Lower leg skin (tissue), 4 donors: ENCODE measurements at regions not wholly inside any gene's neighbourhood (a gene's known extent, or its start where the extent isn't known, plus 50 kb on each side); places are given as distances from the start of the nearest gene placed in this dataset.

Source experiments
- DNase-seq, 2 donors: peaks; one replicate each; pipeline ENCODE4 v3.0.0-alpha.2; 2019; ENCODE audit warnings: low spot score in 2 of 2
- H3K4me3 ChIP-seq: fragments of 200-600 bp; sonication (generic); 2 replicates; pipeline ENCODE4 v1.5.1; 2017; ENCODE audit warnings: mild to moderate bottlenecking, low read depth; ENCODE audit not compliant: poor library complexity, severe bottlenecking
- CTCF ChIP-seq, 3 donors: fragments of 450-650 bp; IDR thresholded peaks; one replicate each; pipeline ENCODE4 v1.5.1; 2016; ENCODE audit warnings: antibody characterized with exemption in 3 of 3, mild to moderate bottlenecking in 3 of 3, moderate library complexity in 2 of 3
- POLR2A ChIP-seq, 2 donors: fragments of 450-650 bp; IDR thresholded peaks; one replicate each; pipeline ENCODE4 v1.6.1; 2016 to 2017; ENCODE audit warnings: antibody characterized with exemption in 2 of 2, mild to moderate bottlenecking in 1 of 2, moderate library complexity in 1 of 2
- WGBS, 2 donors: methylation state at CpG; one replicate each; pipeline ENCODE4 v1.1.5; 2018; 5-methylcytosine and 5-hydroxymethylcytosine counted together
- intact Hi-C: fragments of 100-400 bp; cut with DNase I; formaldehyde crosslinking; loops from one replicate; pipeline ENCODE4 v1.15.0; 2023; ENCODE audit warnings: low total_unique reads

DNA sequence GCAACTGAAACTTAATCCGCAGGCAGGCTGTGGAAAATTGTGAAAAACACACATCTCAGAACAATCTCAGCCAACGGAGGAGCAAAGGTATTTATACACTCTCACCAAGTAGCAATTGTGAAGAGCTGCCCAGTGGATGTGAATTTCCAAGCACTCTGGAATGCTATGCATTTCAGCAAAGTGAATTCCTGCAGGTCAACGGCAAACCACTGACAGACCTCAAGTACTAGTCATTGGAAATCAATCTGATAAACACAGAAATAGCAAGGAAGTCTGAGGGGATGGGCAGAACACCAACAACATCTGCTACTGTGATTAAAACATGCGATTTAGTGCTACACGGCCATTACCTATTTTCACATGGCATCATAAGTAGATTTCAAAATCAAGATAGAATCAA, 429.1 kb downstream of the HTR1B start:
- intact Hi-C loops, result no loop called here
- WGBS, 2 donors, result 47 to 58% methylated on average over 4 to 5 of the region's 5 CpGs
- DNase-seq, result no peak
- TF ChIP-seq CTCF (IDR thresholded peaks at IDR 0.05) (no peak), POLR2A (IDR thresholded peaks at IDR 0.05) (no peak)
- H3K4me3 ChIP-seq, result no peak overlapping the region

DNA sequence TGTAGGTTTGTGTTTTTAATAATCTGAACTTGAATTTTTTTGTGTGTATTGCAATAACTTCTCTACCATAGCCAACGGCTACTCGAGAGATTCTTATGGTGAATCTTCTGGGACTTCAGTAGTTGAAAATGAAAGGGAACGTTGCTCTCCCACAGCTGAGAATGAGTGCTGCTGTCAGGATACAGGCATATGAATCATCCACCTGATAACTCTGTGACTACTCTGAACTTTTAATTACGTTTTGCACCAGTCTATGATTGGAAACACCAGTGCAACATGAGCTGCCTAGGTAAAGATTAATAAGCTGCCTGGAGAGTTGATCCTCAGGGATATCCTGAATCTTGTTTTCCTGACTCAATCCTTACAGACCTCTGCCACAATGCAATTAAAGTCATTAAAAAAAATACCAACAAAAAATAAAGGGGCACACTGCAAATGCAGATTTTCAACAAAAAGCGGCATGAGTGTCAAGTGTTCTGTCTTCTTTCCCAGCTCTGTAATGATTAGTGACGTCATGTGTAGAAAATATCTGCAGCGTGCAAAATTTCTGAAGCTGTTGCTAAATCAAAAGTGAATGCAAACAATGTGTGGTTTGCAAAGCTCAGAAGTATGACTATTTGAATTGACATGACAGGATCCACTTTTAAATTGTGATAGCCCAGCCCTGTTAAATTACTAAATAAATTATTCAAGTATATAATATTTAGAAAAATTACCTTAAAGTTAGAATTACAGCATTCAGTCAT, 432.2 kb downstream of the HTR1B start:
- H3K4me3 ChIP-seq, result no peak overlapping the region
- DNase-seq, result no peak
- WGBS, 2 donors, result 69 to 70% methylated on average over 7 of the region's 7 CpGs
- no peak for TF ChIP-seq CTCF (IDR thresholded peaks at IDR 0.05)
- TF ChIP-seq POLR2A (IDR thresholded peaks at IDR 0.05), result no peak
- intact Hi-C loops, result no loop called here

DNA sequence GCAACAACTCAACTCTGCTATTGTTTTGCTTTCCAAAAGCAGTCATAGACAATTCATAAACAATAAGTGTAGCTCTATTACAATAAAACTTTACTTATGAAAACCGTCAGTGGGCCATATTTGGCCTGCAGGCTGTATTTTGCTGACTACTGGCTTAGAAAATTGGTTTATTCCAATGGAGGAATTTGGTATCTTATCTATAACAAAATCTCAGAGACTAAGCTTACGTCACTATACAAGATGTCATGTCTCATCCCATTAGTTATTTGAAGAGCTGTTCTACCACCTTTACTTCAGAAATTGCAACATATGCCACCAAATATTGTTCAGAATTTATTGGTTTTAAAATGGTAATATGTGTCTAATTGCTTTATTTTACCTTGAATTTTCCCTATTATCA, 436.9 kb downstream of the HTR1B start:
- no peak for TF ChIP-seq CTCF (IDR thresholded peaks at IDR 0.05)
- TF ChIP-seq POLR2A (IDR thresholded peaks at IDR 0.05), result no peak
- intact Hi-C loops, result no loop called here
- no peak overlapping the region for H3K4me3 ChIP-seq
- WGBS, 2 donors, result 63 to 65% methylated on average over 2 of the region's 2 CpGs
- DNase-seq, result no peak

DNA sequence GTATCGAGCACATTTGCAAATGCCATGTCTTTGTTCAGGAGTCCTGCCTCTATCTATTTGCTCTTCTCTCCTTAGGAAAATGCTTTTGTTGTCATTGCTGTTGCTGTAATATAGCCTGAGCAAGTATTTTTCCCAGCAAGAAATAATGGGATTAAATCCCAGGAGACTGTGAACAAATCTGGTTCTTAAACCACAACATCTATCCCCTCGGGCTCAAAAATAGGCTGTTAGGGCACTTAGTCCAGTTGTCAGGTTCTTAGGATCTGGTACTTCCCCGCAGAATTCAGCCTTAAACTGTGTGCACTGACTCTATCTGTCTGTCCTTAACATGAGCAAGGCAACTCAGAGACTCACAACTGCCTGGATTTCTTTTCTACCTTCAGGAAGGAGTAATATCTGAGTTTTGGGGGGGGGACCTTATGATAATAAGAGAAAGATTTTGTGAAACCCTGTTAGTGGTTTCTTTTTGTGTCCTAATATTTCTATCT, 437.5 kb downstream of the HTR1B start:
- no peak overlapping the region for H3K4me3 ChIP-seq
- WGBS, 2 donors, result 82 to 87% methylated on average over 3 of the region's 3 CpGs
- DNase-seq, result no peak
- intact Hi-C loops, result no loop called here
- TF ChIP-seq POLR2A (IDR thresholded peaks at IDR 0.05) (no peak), CTCF (IDR thresholded peaks at IDR 0.05) (no peak)

GRCh38 chr6:77021778-77022177, 441.5 kb downstream of the HTR1B start:
- intact Hi-C loops, result no loop called here
- no peak for DNase-seq
- H3K4me3 ChIP-seq, result no peak overlapping the region
- no peak for TF ChIP-seq CTCF (IDR thresholded peaks at IDR 0.05)
- no peak for TF ChIP-seq POLR2A (IDR thresholded peaks at IDR 0.05)
- 58 to 68% methylated on average over 5 of the region's 5 CpGs for WGBS, 2 donors

DNA sequence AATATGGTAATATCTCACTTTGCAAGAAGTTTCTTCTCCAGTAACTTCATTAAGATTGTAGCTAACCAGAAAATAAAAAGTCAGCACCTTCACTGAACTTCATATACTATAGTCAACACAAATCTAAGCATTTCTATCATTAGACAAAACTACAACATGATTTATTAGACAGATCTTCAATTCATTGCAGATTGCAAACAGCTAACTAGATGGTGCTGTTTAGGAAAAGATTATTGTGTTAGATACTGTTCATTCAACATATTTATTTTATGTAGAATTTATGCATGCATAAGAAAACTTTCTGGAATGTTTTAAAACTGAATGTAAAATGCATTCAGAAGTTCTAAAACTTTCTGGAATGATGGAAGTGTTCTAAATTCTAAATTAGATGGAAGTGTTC, 442.1 kb downstream of the HTR1B start:
- TF ChIP-seq POLR2A (IDR thresholded peaks at IDR 0.05) (no peak), CTCF (IDR thresholded peaks at IDR 0.05) (no peak)
- intact Hi-C loops, result no loop called here
- DNase-seq, result no peak
- no peak overlapping the region for H3K4me3 ChIP-seq
